HEK293 (cell line): ENCODE measurements at regions not wholly inside any gene's neighbourhood (a gene's known extent, or its start where the extent isn't known, plus 50 kb on each side); places are given as distances from the start of the nearest gene placed in this dataset.

Experiments used
- AEBP2 ChIP-seq: fragments of 450-650 bp; formaldehyde crosslinking; IDR thresholded peaks from 2 replicates; pipeline ENCODE4 v1.5.1; 2016; ENCODE audit warnings: missing biosample characterization, missing genetic modification characterization, borderline replicate concordance
- BCL6B ChIP-seq: fragments of 450-650 bp; formaldehyde crosslinking; IDR thresholded peaks from 2 replicates; pipeline ENCODE4 v1.5.1; 2017; ENCODE audit warnings: missing biosample characterization, missing genetic modification characterization
- CTCF ChIP-seq: fragments of 450-650 bp; formaldehyde crosslinking; IDR thresholded peaks from 2 replicates; pipeline ENCODE4 v1.5.1; 2016; ENCODE audit warnings: missing biosample characterization, missing genetic modification characterization
- HOXC10 ChIP-seq: sonication (generic); formaldehyde crosslinking; IDR thresholded peaks from 2 replicates; pipeline ENCODE4 v1.8.1; 2023; ENCODE audit warnings: mild to moderate bottlenecking, missing genetic modification reagents
- IKZF3 ChIP-seq: fragments of 450-650 bp; IDR thresholded peaks from 2 replicates; pipeline ENCODE4 v1.5.0; 2018; ENCODE audit warnings: missing biosample characterization, mild to moderate bottlenecking, missing genetic modification characterization, moderate library complexity
- PRDM1 ChIP-seq: fragments of 450-650 bp; formaldehyde crosslinking; IDR thresholded peaks from 2 replicates; pipeline ENCODE4; 2016; ENCODE audit warnings: missing biosample characterization, missing genetic modification characterization
- ZBTB10 ChIP-seq: fragments of 450-650 bp; formaldehyde crosslinking; IDR thresholded peaks from 2 replicates; pipeline ENCODE4 v1.5.1; 2016; ENCODE audit warnings: missing biosample characterization, missing genetic modification characterization
- ZBTB44 ChIP-seq: fragments of 450-650 bp; IDR thresholded peaks from 2 replicates; pipeline ENCODE4 v1.5.1; 2018; ENCODE audit warnings: missing biosample characterization, mild to moderate bottlenecking, missing genetic modification characterization
- ZBTB48 ChIP-seq: fragments of 450-650 bp; formaldehyde crosslinking; IDR thresholded peaks from 2 replicates; pipeline ENCODE4 v1.5.1; 2016; ENCODE audit warnings: missing biosample characterization, missing genetic modification characterization
- ZFP69B ChIP-seq: fragments of 450-650 bp; formaldehyde crosslinking; IDR thresholded peaks from 2 replicates; pipeline ENCODE4 v1.5.1; 2016; ENCODE audit warnings: missing biosample characterization, missing genetic modification characterization
- ZNF114 ChIP-seq: fragments of 450-650 bp; formaldehyde crosslinking; IDR thresholded peaks from 2 replicates; pipeline ENCODE4 v1.5.0; 2017; ENCODE audit warnings: missing biosample characterization, missing genetic modification characterization
- ZNF140 ChIP-seq: fragments of 450-650 bp; formaldehyde crosslinking; IDR thresholded peaks from 2 replicates; pipeline ENCODE4 v1.5.1; 2016; ENCODE audit warnings: missing biosample characterization, missing genetic modification characterization
- ZNF146 ChIP-seq: fragments of 450-650 bp; formaldehyde crosslinking; IDR thresholded peaks from 2 replicates; pipeline ENCODE4 v1.5.1; 2016; ENCODE audit warnings: missing biosample characterization, missing genetic modification characterization
- ZNF19 ChIP-seq: fragments of 450-650 bp; formaldehyde crosslinking; IDR thresholded peaks from 2 replicates; pipeline ENCODE4; 2016; ENCODE audit warnings: missing biosample characterization, missing genetic modification characterization, low read depth
- ZNF248 ChIP-seq: fragments of 450-650 bp; formaldehyde crosslinking; IDR thresholded peaks from 2 replicates; pipeline ENCODE4 v1.5.1; 2017; ENCODE audit warnings: missing biosample characterization, missing genetic modification characterization
- ZNF366 ChIP-seq: fragments of 450-650 bp; formaldehyde crosslinking; conservative IDR thresholded peaks from 2 replicates; pipeline ENCODE4 v1.5.1; 2016; ENCODE audit warnings: missing biosample characterization, missing genetic modification characterization
- ZNF548 ChIP-seq: fragments of 450-650 bp; formaldehyde crosslinking; IDR thresholded peaks from 2 replicates; pipeline ENCODE4 v1.5.1; 2016; ENCODE audit warnings: missing biosample characterization, missing genetic modification characterization
- ZNF600 ChIP-seq: fragments of 450-650 bp; formaldehyde crosslinking; IDR thresholded peaks from 2 replicates; pipeline ENCODE4 v1.5.1; 2016; ENCODE audit warnings: missing biosample characterization, missing genetic modification characterization
- ZNF792 ChIP-seq: fragments of 450-650 bp; formaldehyde crosslinking; IDR thresholded peaks from 2 replicates; pipeline ENCODE4 v1.5.1; 2016; ENCODE audit warnings: missing biosample characterization, missing genetic modification characterization
- ZSCAN18 ChIP-seq: fragments of 450-650 bp; formaldehyde crosslinking; IDR thresholded peaks from 2 replicates; pipeline ENCODE4 v1.5.1; 2016; ENCODE audit warnings: missing biosample characterization, missing genetic modification characterization
- TF ChIP-seq, protein P1 (sequence below): fragments of 450-650 bp; formaldehyde crosslinking; IDR thresholded peaks from 2 replicates; pipeline ENCODE4 v1.5.1; 2016; ENCODE audit warnings: missing biosample characterization, missing genetic modification characterization
- TF ChIP-seq, protein P2 (sequence below): fragments of 450-650 bp; IDR thresholded peaks from 2 replicates; pipeline ENCODE4 v1.5.1; 2018; ENCODE audit warnings: missing biosample characterization, missing genetic modification characterization

DNA sequence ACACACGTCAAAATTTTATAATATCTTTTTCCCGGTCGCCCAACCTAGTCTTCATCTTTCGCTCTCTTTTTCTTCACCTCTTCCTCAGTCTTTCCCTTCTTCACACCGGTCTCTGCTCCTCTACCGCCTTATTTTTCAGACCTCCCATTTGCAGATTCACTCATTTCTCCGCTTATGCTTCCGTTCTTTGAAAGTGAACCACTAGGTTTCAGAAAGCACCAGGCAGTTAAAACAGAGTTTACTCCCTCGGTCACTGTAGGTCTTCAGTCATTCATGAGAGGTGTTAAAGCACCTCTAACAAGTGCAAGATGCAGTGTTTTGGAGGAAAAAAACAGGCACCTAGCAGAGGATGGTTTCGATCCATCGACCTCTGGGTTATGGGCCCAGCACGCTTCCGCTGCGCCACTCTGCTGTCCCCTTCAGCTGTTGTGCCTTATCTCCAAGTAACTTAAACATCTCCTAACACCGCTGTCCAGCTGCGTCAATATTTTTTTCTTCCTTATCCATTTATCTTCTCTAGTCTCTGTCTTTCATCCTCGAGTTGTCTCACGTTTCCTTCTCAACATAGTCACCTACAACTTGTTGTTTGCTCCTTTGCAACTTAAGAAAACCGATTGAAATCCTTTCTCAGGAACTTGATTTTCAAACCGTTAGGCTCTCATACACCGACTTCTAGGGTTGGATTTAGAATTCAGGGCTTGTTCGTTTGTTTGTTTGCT, 119.7 kb upstream of the ZNF184 start (continued):
- TF ChIP-seq, protein P1, sequence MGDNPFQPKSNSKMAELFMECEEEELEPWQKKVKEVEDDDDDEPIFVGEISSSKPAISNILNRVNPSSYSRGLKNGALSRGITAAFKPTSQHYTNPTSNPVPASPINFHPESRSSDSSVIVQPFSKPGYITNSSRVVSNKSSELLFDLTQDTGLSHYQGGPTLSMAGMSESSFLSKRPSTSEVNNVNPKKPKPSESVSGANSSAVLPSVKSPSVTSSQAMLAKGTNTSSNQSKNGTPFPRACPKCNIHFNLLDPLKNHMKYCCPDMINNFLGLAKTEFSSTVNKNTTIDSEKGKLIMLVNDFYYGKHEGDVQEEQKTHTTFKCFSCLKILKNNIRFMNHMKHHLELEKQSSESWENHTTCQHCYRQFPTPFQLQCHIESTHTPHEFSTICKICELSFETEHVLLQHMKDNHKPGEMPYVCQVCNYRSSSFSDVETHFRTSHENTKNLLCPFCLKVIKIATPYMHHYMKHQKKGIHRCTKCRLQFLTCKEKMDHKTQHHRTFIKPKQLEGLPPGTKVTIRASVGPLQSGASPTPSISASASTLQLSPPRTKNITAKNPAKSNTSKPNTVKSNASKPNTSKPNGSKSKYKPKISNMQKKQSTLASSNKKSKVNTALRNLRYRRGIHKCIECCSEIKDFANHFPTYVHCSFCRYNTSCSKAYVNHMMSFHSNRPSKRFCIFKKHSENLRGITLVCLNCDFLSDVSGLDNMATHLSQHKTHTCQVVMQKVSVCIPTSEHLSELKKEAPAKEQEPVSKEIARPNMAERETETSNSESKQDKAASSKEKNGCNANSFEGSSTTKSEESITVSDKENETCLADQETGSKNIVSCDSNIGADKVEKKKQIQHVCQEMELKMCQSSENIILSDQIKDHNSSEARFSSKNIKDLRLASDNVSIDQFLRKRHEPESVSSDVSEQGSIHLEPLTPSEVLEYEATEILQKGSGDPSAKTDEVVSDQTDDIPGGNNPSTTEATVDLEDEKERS (tag by site-specific recombination): peak; percentile 48; the same call in 1 of the 2 replicates
- TF ChIP-seq ZFP69B (tag by site-specific recombination) (peak; percentile 92), HOXC10 (CRISPR knock-in tag) (0 out of 2 replicates have a peak, but pooled peaks have one; percentile 16), ZNF248 (tag by site-specific recombination) (no peak), ZNF548 (tag by site-specific recombination) (no peak), IKZF3 (tag by site-specific recombination) (peak; percentile 50), ZNF600 (tag by site-specific recombination) (peak; percentile 91), CTCF (tag by site-specific recombination) (peak; percentile 43; the same call in 1 of the 2 replicates), ZNF19 (tag by site-specific recombination) (no peak), ZBTB10 (tag by site-specific recombination) (no peak), ZNF146 (tag by site-specific recombination) (no peak), ZBTB48 (tag by site-specific recombination) (no peak), ZBTB44 (tag by site-specific recombination) (peak; percentile 88), PRDM1 (tag by site-specific recombination) (peak; percentile 100), AEBP2 (tag by site-specific recombination) (no peak), ZNF114 (tag by site-specific recombination) (no peak), ZNF366 (tag by site-specific recombination) (peak; percentile 100), ZSCAN18 (tag by site-specific recombination) (0 out of 2 replicates have a peak, but pooled peaks have one; percentile 80), BCL6B (tag by site-specific recombination) (peak; percentile 86), ZNF792 (tag by site-specific recombination) (peak; percentile 66), ZNF140 (tag by site-specific recombination) (no peak)
- TF ChIP-seq, protein P2, sequence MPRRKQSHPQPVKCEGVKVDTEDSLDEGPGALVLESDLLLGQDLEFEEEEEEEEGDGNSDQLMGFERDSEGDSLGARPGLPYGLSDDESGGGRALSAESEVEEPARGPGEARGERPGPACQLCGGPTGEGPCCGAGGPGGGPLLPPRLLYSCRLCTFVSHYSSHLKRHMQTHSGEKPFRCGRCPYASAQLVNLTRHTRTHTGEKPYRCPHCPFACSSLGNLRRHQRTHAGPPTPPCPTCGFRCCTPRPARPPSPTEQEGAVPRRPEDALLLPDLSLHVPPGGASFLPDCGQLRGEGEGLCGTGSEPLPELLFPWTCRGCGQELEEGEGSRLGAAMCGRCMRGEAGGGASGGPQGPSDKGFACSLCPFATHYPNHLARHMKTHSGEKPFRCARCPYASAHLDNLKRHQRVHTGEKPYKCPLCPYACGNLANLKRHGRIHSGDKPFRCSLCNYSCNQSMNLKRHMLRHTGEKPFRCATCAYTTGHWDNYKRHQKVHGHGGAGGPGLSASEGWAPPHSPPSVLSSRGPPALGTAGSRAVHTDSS (tag by site-specific recombination): peak; percentile 53; the same call in 1 of the 2 replicates
